Neural progenitor cell (in vitro differentiated cells): ENCODE measurements at regions not wholly inside any gene's neighbourhood (a gene's known extent, or its start where the extent isn't known, plus 50 kb on each side); places are given as distances from the start of the nearest gene placed in this dataset.
A peak's percentile ranks its signal among the peaks of the same experiment; 100 is the strongest.

Experiments used
- DNase-seq: peaks from one replicate; pipeline ENCODE4 v3.0.0-alpha.2; 2016; ENCODE audit warnings: low spot score
- H2AFZ ChIP-seq: fragments of 200-600 bp; sonication (generic); replicated peaks from 2 replicates; pipeline ENCODE4 v1.6.1; 2016; ENCODE audit warnings: antibody characterized with exemption
- H3F3A ChIP-seq: fragments of 200-600 bp; sonication (generic); 2 replicates; pipeline ENCODE4 v1.6.1; 2016; ENCODE audit warnings: antibody characterized with exemption, low read depth
- H3K27ac ChIP-seq: fragments of 200-600 bp; sonication (generic); 2 replicates; pipeline ENCODE4 v1.5.1; 2016; ENCODE audit warnings: mild to moderate bottlenecking
- H3K27me3 ChIP-seq: fragments of 200-600 bp; sonication (generic); 2 replicates; pipeline ENCODE4 v1.6.1; 2016; ENCODE audit warnings: mild to moderate bottlenecking, moderate library complexity
- H3K36me3 ChIP-seq: fragments of 200-600 bp; sonication (generic); 2 replicates; pipeline ENCODE4 v1.5.1; 2016
- H3K4me1 ChIP-seq: fragments of 200-600 bp; sonication (generic); 2 replicates; pipeline ENCODE4 v1.6.1; 2016; ENCODE audit warnings: mixed run types
- H3K4me2 ChIP-seq: fragments of 200-600 bp; sonication (generic); 2 replicates; pipeline ENCODE4 v1.6.1; 2016
- H3K4me3 ChIP-seq: fragments of 200-600 bp; sonication (generic); 2 replicates; pipeline ENCODE4 v1.5.1; 2016
- H3K79me2 ChIP-seq: fragments of 200-600 bp; sonication (generic); 2 replicates; pipeline ENCODE4 v1.6.1; 2016; ENCODE audit warnings: low read depth
- H3K9ac ChIP-seq: fragments of 200-600 bp; sonication (generic); 2 replicates; pipeline ENCODE4 v1.6.1; 2016
- H3K9me3 ChIP-seq: fragments of 200-600 bp; sonication (generic); 2 replicates; pipeline ENCODE4 v1.5.1; 2016; ENCODE audit warnings: low read depth
- H4K20me1 ChIP-seq: fragments of 200-600 bp; sonication (generic); 2 replicates; pipeline ENCODE4 v1.6.1; 2016; ENCODE audit warnings: low read depth
- H3K27ac Mint-ChIP-seq: 3 replicates; pipeline ENCODE4 v1.8.0; 2021; ENCODE audit warnings: mixed read lengths
- H3K27me3 Mint-ChIP-seq: 2 replicates; pipeline ENCODE4 v1.8.0; 2022; ENCODE audit warnings: low read depth, mild to moderate bottlenecking, inconsistent platforms, moderate library complexity, mixed read lengths; ENCODE audit not compliant: insufficient read depth
- H3K36me3 Mint-ChIP-seq: 3 replicates; pipeline ENCODE4 v1.8.0; 2021; ENCODE audit warnings: mixed read lengths
- H3K4me1 Mint-ChIP-seq: 3 replicates; pipeline ENCODE4 v1.8.0; 2021; ENCODE audit warnings: mixed read lengths
- H3K4me3 Mint-ChIP-seq: 3 replicates; pipeline ENCODE4 v1.8.0; 2021; ENCODE audit warnings: mild to moderate bottlenecking, moderate library complexity, mixed read lengths
- H3K9me3 Mint-ChIP-seq: 3 replicates; pipeline ENCODE4 v1.8.0; 2020; ENCODE audit warnings: mixed read lengths
- EZH2 ChIP-seq: fragments of 200-600 bp; sonication (generic); IDR thresholded peaks from 2 replicates; pipeline ENCODE4 v1.6.1; 2017; ENCODE audit warnings: antibody characterized with exemption, mild to moderate bottlenecking, moderate library complexity
- EZH2phosphoT487 ChIP-seq: fragments of 200-600 bp; sonication (generic); IDR thresholded peaks from 2 replicates; pipeline ENCODE4 v1.6.1; 2017; ENCODE audit warnings: antibody characterized with exemption
- TF ChIP-seq, protein P1 (sequence below): fragments of 200-600 bp; sonication (generic); IDR thresholded peaks from 2 replicates; pipeline ENCODE4 v1.5.1; 2017; ENCODE audit warnings: antibody characterized with exemption, mild to moderate bottlenecking

GRCh38 chr12:105882404-105882803 is 256.4 kb downstream of the NUAK1 start:
- DNase-seq, result peak; percentile 32
- Histone ChIP-seq H3K36me3 (no peaks in the 10 kb centered on the region), H4K20me1 (no peaks in the 10 kb centered on the region), H3K4me2 (peak overlapping the region; percentile 5), H3F3A (no peaks in the 10 kb centered on the region), H3K9ac (no peak overlapping the region), H2AFZ (no peak overlapping the region), H3K27me3 (no peaks in the 10 kb centered on the region), H3K27ac (no peak overlapping the region), H3K4me1 (peaks cover 13% of the 10 kb centered on the region), H3K79me2 (no peaks in the 10 kb centered on the region), H3K9me3 (no peaks in the 10 kb centered on the region), H3K4me3 (no peak overlapping the region)
- Mint-ChIP-seq H3K27me3 (peaks cover 4% of the 10 kb centered on the region), H3K36me3 (peaks cover 12% of the 10 kb centered on the region), H3K9me3 (peaks cover 24% of the 10 kb centered on the region), H3K27ac (peak overlapping the region; percentile 24), H3K4me1 (peaks cover 21% of the 10 kb centered on the region), H3K4me3 (no peak overlapping the region)
- TF ChIP-seq EZH2, result no peak
- no peak for TF ChIP-seq EZH2phosphoT487
- TF ChIP-seq, protein P1, sequence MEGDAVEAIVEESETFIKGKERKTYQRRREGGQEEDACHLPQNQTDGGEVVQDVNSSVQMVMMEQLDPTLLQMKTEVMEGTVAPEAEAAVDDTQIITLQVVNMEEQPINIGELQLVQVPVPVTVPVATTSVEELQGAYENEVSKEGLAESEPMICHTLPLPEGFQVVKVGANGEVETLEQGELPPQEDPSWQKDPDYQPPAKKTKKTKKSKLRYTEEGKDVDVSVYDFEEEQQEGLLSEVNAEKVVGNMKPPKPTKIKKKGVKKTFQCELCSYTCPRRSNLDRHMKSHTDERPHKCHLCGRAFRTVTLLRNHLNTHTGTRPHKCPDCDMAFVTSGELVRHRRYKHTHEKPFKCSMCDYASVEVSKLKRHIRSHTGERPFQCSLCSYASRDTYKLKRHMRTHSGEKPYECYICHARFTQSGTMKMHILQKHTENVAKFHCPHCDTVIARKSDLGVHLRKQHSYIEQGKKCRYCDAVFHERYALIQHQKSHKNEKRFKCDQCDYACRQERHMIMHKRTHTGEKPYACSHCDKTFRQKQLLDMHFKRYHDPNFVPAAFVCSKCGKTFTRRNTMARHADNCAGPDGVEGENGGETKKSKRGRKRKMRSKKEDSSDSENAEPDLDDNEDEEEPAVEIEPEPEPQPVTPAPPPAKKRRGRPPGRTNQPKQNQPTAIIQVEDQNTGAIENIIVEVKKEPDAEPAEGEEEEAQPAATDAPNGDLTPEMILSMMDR, result no peak

DNA sequence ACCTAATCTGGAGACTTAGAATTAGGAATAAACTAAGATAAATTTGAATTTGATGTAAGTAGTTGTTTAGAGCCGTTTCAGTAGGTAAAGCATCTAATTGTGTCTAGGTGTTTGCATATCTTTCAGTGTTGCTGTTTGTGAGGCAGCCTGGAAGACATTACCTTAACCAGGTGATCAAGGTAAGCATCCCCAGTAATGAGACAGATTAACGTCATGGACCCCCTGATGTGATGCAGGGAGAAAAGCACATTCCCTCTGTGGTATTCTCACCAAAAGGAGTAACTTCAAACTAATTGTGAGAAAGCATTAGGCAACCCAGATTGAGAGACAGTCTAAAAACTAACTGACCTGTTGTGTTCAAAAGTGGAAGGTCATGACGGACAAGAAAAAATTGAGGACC is 251.6 kb downstream of the NUAK1 start:
- Mint-ChIP-seq H3K36me3 (peaks cover 6% of the 10 kb centered on the region), H3K4me1 (peaks cover 19% of the 10 kb centered on the region), H3K27ac (no peak overlapping the region), H3K27me3 (no peaks in the 10 kb centered on the region), H3K4me3 (no peak overlapping the region), H3K9me3 (peaks cover 24% of the 10 kb centered on the region)
- no peak for DNase-seq
- no peak overlapping the region for H3K27ac ChIP-seq
- H3K36me3 ChIP-seq, result no peaks in the 10 kb centered on the region
- H3K4me1 ChIP-seq, result peaks cover 20% of the 10 kb centered on the region
- no peaks in the 10 kb centered on the region for H4K20me1 ChIP-seq
- H3K9me3 ChIP-seq, result no peaks in the 10 kb centered on the region
- no peak for TF ChIP-seq EZH2phosphoT487
- no peak for TF ChIP-seq EZH2
- TF ChIP-seq, protein P1, result no peak
- H3K79me2 ChIP-seq, result no peaks in the 10 kb centered on the region
- H3K4me3 ChIP-seq, result no peak overlapping the region
- H3K9ac ChIP-seq, result no peak overlapping the region
- no peaks in the 10 kb centered on the region for H3F3A ChIP-seq
- no peak overlapping the region for H2AFZ ChIP-seq
- H3K27me3 ChIP-seq, result no peaks in the 10 kb centered on the region
- H3K4me2 ChIP-seq, result no peak overlapping the region

- no peaks in the 10 kb centered on the region for H3K9me3 ChIP-seq
- H3K27me3 Mint-ChIP-seq, result no peaks in the 10 kb centered on the region
- peak overlapping the region; percentile 37 for H3K4me2 ChIP-seq
- TF ChIP-seq EZH2phosphoT487, result no peak
- TF ChIP-seq EZH2, result no peak
- TF ChIP-seq, protein P1, result no peak
- no peak for DNase-seq
- H3K27ac ChIP-seq, result no peak overlapping the region
- H3K4me1 Mint-ChIP-seq, result peaks cover 10% of the 10 kb centered on the region
- H3K36me3 ChIP-seq, result no peaks in the 10 kb centered on the region
- H2AFZ ChIP-seq, result no peak overlapping the region
- H3K27me3 ChIP-seq, result no peaks in the 10 kb centered on the region
- no peaks in the 10 kb centered on the region for H3K79me2 ChIP-seq
- peak overlapping the region; percentile 17 for H3K27ac Mint-ChIP-seq
- no peaks in the 10 kb centered on the region for H4K20me1 ChIP-seq
- peaks cover 6% of the 10 kb centered on the region for H3K36me3 Mint-ChIP-seq
- H3K4me1 ChIP-seq, result peaks cover 12% of the 10 kb centered on the region
- no peak overlapping the region for H3K9ac ChIP-seq
- no peak overlapping the region for H3K4me3 Mint-ChIP-seq
- no peak overlapping the region for H3K4me3 ChIP-seq
- peaks cover 24% of the 10 kb centered on the region for H3K9me3 Mint-ChIP-seq
- H3F3A ChIP-seq, result no peaks in the 10 kb centered on the region
These were observed 250.1 kb downstream of the NUAK1 start for GRCh38 chr12:105888696-105889095.
